Subcutaneous abdominal adipose tissue (tissue), 5 donors: ENCODE measurements at regions not wholly inside any gene's neighbourhood (a gene's known extent, or its start where the extent isn't known, plus 50 kb on each side); places are given as distances from the start of the nearest gene placed in this dataset.

Experiments used
- H3K27ac ChIP-seq: one replicate; pipeline ENCODE4 v1.7.0; 2013; ENCODE audit warnings: low read depth, mild to moderate bottlenecking, inconsistent platforms, low read length, moderate library complexity
- H3K27me3 ChIP-seq, 5 donors: one replicate each; pipeline ENCODE4 v1.7.0; 2013; ENCODE audit warnings: low read length in 5 of 5, inconsistent platforms in 1 of 5; ENCODE audit not compliant: control insufficient read depth in 5 of 5, insufficient read depth in 4 of 5
- H3K36me3 ChIP-seq, 5 donors: one replicate each; pipeline ENCODE4 v1.7.0; 2013; ENCODE audit warnings: low read length in 5 of 5; ENCODE audit not compliant: control insufficient read depth in 5 of 5, insufficient read depth in 5 of 5
- H3K4me1 ChIP-seq, 5 donors: one replicate each; pipeline ENCODE4 v1.7.0; 2013; ENCODE audit warnings: low read length in 5 of 5, mild to moderate bottlenecking in 3 of 5, moderate library complexity in 1 of 5; ENCODE audit not compliant: control insufficient read depth in 5 of 5, insufficient read depth in 5 of 5
- H3K4me3 ChIP-seq, 5 donors: one replicate each; pipeline ENCODE4 v1.7.0; 2013; ENCODE audit warnings: low read length in 5 of 5, low read depth in 1 of 5
- H3K9ac ChIP-seq, 5 donors: one replicate each; pipeline ENCODE4 v1.7.0; 2013; ENCODE audit warnings: low read length in 5 of 5, mild to moderate bottlenecking in 4 of 5, moderate library complexity in 3 of 5
- H3K9me3 ChIP-seq, 5 donors: one replicate each; pipeline ENCODE4 v1.7.0; 2013; ENCODE audit warnings: low read length in 5 of 5; ENCODE audit not compliant: control insufficient read depth in 5 of 5
- donor health status: healthy.
- donor health status: healthy.
- donor health status: healthy.
- donor health status: healthy.
- donor health status: healthy.

DNA sequence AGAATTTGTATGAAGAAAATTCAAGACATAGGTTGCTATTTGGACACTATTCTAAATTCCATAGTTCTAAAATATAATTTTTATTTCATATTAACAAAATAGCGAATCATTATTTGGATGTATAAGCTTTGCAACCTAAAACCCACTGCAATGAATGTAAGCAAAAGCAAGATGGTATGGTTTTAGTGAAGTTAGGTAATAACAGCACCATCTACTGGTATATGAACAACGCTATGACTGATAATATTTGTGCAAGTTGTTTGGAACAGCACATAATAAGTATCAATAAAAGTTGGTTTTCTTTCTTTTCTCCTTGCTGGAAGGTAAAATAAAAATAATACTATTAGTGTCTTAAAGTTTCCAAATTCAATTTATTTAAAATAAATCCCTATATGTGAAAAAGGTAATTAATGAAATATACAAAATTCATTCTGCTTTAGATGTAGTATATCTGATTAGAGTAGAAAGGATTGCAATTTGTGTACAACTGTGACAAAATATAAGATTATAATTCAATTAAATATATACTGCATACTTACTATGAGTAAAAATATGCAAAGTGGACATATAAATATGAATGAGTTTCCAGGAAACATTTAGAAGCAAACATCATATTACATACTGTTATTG, 79.0 kb upstream of the LSM8 start:
- no peak overlapping the region for H3K9ac ChIP-seq
- peaks cover 0 to 3% (median 0%) of the 10 kb centered on the region in 5 donors for H3K4me1 ChIP-seq
- no peaks in the 10 kb centered on the region for H3K27me3 ChIP-seq
- no peak overlapping the region for H3K4me3 ChIP-seq
- no peak overlapping the region for H3K27ac ChIP-seq
- H3K9me3 ChIP-seq = no peaks in the 10 kb centered on the region
- no peaks in the 10 kb centered on the region for H3K36me3 ChIP-seq

DNA sequence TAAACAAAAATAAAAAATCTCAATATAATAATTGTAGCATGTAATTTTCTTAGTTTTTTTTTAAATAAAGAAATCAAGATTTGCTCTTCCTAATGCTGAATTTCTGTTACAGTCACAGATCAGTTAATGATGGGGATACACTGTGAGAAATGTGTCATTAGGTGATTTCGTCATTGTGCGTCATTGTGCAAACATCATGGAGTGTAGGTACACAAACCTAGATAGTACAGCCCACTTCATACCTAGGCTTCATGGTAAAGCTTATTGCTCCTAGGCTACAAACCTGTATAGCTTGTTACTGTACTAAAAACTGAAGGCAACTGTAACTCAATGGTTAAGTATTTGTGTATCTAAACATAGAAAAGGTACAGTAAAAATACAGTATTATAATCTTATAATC, 74.4 kb upstream of the LSM8 start:
- no peak overlapping the region for H3K27ac ChIP-seq
- no peaks in the 10 kb centered on the region for H3K36me3 ChIP-seq
- H3K9me3 ChIP-seq = peaks cover 0 to 4% (median 0%) of the 10 kb centered on the region in 5 donors
- no peaks in the 10 kb centered on the region for H3K27me3 ChIP-seq
- H3K9ac ChIP-seq = no peak overlapping the region
- H3K4me1 ChIP-seq = peaks cover 0 to 3% (median 0%) of the 10 kb centered on the region in 5 donors
- no peak overlapping the region for H3K4me3 ChIP-seq

DNA sequence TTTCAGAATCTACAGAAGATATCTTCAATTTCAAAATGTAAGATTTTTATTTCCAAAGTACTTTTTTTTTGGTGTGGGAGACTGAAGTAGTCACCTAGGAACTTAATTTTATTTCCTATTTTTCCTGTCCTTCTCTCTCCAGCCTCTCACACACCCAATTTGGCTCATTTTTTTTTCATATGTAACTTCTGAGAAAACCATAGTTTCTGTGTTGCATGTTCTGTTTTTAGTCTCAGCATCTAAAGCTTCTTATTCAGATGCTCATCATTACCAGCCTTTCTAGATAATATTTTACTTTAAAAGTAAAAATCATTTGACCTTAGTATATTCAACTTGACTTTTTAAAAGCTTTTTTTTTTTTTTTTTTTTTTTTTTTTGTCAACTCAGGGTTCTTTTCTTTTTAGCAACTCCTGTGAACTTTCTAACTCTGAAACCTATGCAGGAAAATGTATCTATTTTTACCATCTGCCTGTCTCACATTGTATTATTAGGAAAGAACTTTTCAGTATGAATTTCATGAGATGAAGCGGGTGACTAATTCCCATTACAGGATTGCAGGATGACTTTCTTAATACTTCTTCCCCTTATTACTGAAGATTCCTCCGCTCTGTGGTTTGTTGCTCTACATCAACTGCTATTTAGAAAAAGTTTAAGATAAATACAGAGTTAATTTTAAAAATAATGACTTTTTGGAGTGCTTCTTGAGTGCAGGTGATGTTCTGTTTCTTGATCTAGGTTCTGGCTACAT, 73.6 kb upstream of the LSM8 start:
- Histone ChIP-seq H3K4me1 (peaks cover 0 to 2% (median 0%) of the 10 kb centered on the region in 5 donors), H3K9ac (no peak overlapping the region), H3K4me3 (no peak overlapping the region)

DNA sequence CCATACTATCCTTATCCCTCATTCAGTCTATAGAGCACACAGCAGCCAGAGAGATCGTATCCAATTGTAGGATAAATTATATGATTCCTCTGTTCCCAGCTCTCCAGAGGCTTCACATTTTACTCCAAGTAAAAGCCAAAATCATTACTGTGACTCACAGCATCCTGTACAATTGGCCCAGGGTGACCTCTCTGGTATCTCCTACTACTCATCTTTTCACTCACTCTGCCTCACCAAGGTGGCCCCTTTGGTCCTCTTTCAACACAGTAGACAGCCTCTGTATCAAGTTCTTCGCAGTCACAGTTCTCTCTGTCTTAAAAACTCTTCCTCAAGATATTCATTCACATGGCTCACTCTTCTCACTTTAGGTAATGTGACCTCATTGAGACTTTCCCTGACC, 72.6 kb upstream of the LSM8 start:
- H3K27ac ChIP-seq = no peak overlapping the region
- H3K27me3 ChIP-seq = no peaks in the 10 kb centered on the region
- H3K4me1 ChIP-seq = no peaks in the 10 kb centered on the region
- H3K9me3 ChIP-seq = peaks cover 0 to 4% (median 0%) of the 10 kb centered on the region in 5 donors
- no peak overlapping the region for H3K9ac ChIP-seq
- H3K36me3 ChIP-seq = no peaks in the 10 kb centered on the region
- H3K4me3 ChIP-seq = no peak overlapping the region

More for the DNA sequence above, 73.6 kb upstream of the LSM8 start:
- Histone ChIP-seq H3K27me3 (no peaks in the 10 kb centered on the region), H3K36me3 (no peaks in the 10 kb centered on the region), H3K27ac (no peak overlapping the region), H3K9me3 (peaks cover 0 to 4% (median 0%) of the 10 kb centered on the region in 5 donors)

- Histone ChIP-seq H3K9me3 (peaks cover 0 to 4% (median 3%) of the 10 kb centered on the region in 5 donors), H3K4me3 (no peak overlapping the region), H3K27me3 (no peaks in the 10 kb centered on the region), H3K27ac (no peak overlapping the region), H3K4me1 (no peaks in the 10 kb centered on the region), H3K9ac (no peak overlapping the region), H3K36me3 (no peaks in the 10 kb centered on the region)
Measured at GRCh38 chr7:118114175-118114574, 69.8 kb upstream of the LSM8 start.

GRCh38 chr7:118129041-118129795, 54.7 kb upstream of the LSM8 start:
- Histone ChIP-seq H3K9ac (no peak overlapping the region), H3K4me1 (peaks cover 0 to 8% (median 3%) of the 10 kb centered on the region in 5 donors), H3K27me3 (no peaks in the 10 kb centered on the region), H3K9me3 (peaks cover 0 to 3% (median 0%) of the 10 kb centered on the region in 5 donors), H3K4me3 (no peak overlapping the region), H3K27ac (no peak overlapping the region), H3K36me3 (no peaks in the 10 kb centered on the region)

DNA sequence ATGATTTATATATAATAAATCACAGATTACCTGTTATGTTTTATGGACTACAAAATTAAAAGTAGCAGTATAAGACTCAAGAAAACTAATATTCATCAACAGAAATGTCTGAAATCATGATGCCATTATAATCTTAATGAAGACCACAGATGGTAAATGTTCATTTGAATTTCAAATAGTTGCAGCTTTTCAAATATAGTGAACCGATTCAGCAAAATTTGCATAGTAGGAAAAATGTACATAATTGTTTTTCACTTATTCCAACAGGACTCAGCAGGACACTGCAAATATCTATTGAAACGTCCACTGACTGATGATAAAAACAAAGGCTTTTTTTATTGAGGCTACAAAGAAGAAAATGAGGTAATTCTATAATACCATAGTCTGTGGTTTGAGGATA, 51.2 kb upstream of the LSM8 start:
- H3K36me3 ChIP-seq = no peaks in the 10 kb centered on the region
- H3K9ac ChIP-seq = no peak overlapping the region
- no peaks in the 10 kb centered on the region for H3K27me3 ChIP-seq
- H3K27ac ChIP-seq = no peak overlapping the region
- peaks cover 0 to 6% (median 0%) of the 10 kb centered on the region in 5 donors for H3K9me3 ChIP-seq
- no peak overlapping the region for H3K4me3 ChIP-seq
- peaks cover 0 to 8% (median 3%) of the 10 kb centered on the region in 5 donors for H3K4me1 ChIP-seq
